ENCODE measurements at regions not wholly inside any gene's neighbourhood (a gene's known extent, or its start where the extent isn't known, plus 50 kb on each side); places are given as distances from the start of the nearest gene placed in this dataset.
"Not testable (repeated sequence)": the region's sequence is repeated elsewhere in the genome, so short reads cannot be mapped to it uniquely, and the experiment has no call there.

GRCh38 chr1:60731321-60731720 lies 351.0 kb upstream of the NFIA start:
- no peak for DNase-seq (ENCODE audit: low spot score)

- DNase-seq (ENCODE audit: low spot score): no peak
Observed at GRCh38 chr1:60727552-60727951, 354.8 kb upstream of the NFIA start.

GRCh38 chr1:60716472-60716871 lies 365.9 kb upstream of the NFIA start:
- no peak for DNase-seq (ENCODE audit: low spot score)

- DNase-seq (ENCODE audit: low spot score): no peak
Observed at GRCh38 chr1:60715970-60716369, 366.4 kb upstream of the NFIA start.

- DNase-seq (ENCODE audit: low spot score): no peak
Observed at GRCh38 chr1:60709426-60709825, 372.9 kb upstream of the NFIA start.

GRCh38 chr1:60705026-60705425 lies 377.3 kb upstream of the NFIA start:
- no peak for DNase-seq (ENCODE audit: low spot score)

- no peak for DNase-seq (ENCODE audit: low spot score)
Observed at GRCh38 chr1:60703155-60703554, 379.2 kb upstream of the NFIA start.

- no peak for DNase-seq (ENCODE audit: low spot score)
Observed at GRCh38 chr1:60699325-60699724, 383.0 kb upstream of the NFIA start.

GRCh38 chr1:60697204-60697994 lies 385.0 kb upstream of the NFIA start:
- DNase-seq (ENCODE audit: low spot score): no peak

GRCh38 chr1:60696512-60696911 lies 385.8 kb upstream of the NFIA start:
- DNase-seq (ENCODE audit: low spot score): no peak

GRCh38 chr1:60695716-60696171 lies 386.6 kb upstream of the NFIA start:
- no peak for DNase-seq (ENCODE audit: low spot score)

GRCh38 chr1:60694980-60695379 lies 387.4 kb upstream of the NFIA start:
- no peak for DNase-seq (ENCODE audit: low spot score)

- no peak for DNase-seq (ENCODE audit: low spot score)
Observed at GRCh38 chr1:60692031-60692430, 390.3 kb upstream of the NFIA start.

- DNase-seq (ENCODE audit: low spot score): not testable (repeated sequence)
Observed at GRCh38 chr1:60688221-60688620, 394.1 kb upstream of the NFIA start.

GRCh38 chr1:60681095-60681860 lies 401.1 kb upstream of the NFIA start:
- DNase-seq (ENCODE audit: low spot score): no peak

- DNase-seq (ENCODE audit: low spot score): no peak
Observed at GRCh38 chr1:60679524-60680375, 402.6 kb upstream of the NFIA start.

- no peak for DNase-seq (ENCODE audit: low spot score)
Observed at GRCh38 chr1:60678802-60679201, 403.6 kb upstream of the NFIA start.

GRCh38 chr1:60678391-60678790 lies 404.0 kb upstream of the NFIA start:
- no peak for DNase-seq (ENCODE audit: low spot score)

- DNase-seq (ENCODE audit: low spot score): no peak
Observed at GRCh38 chr1:60672449-60672848, 409.9 kb upstream of the NFIA start.

- DNase-seq (ENCODE audit: low spot score): no peak
Observed at GRCh38 chr1:60670302-60670701, 412.1 kb upstream of the NFIA start.

GRCh38 chr1:60668585-60668984 lies 413.8 kb upstream of the NFIA start:
- DNase-seq (ENCODE audit: low spot score): no peak

- no peak for DNase-seq (ENCODE audit: low spot score)
Observed at GRCh38 chr1:60665311-60665710, 417.1 kb upstream of the NFIA start.

Data from AG08396 (cell line).